Breast epithelium (tissue), 3 donors: ENCODE measurements at regions not wholly inside any gene's neighbourhood (a gene's known extent, or its start where the extent isn't known, plus 50 kb on each side); places are given as distances from the start of the nearest gene placed in this dataset.

Source experiments
- POLR2A ChIP-seq: fragments of 450-650 bp; IDR thresholded peaks from one replicate; pipeline ENCODE4 v1.6.1; 2016; ENCODE audit warnings: antibody characterized with exemption, mild to moderate bottlenecking, moderate library complexity
- POLR2AphosphoS5 ChIP-seq, 3 donors: sonication (generic); formaldehyde crosslinking; IDR thresholded peaks; one replicate each; pipeline ENCODE4 v1.6.1; 2017; ENCODE audit warnings: antibody characterized with exemption in 3 of 3
- TF ChIP-seq, protein P1 (sequence below), 3 donors: fragments of 450-650 bp; IDR thresholded peaks; one replicate each; pipeline ENCODE4 v1.5.1; 2016 to 2017; ENCODE audit warnings: antibody characterized with exemption in 3 of 3, mild to moderate bottlenecking in 3 of 3, moderate library complexity in 3 of 3

DNA sequence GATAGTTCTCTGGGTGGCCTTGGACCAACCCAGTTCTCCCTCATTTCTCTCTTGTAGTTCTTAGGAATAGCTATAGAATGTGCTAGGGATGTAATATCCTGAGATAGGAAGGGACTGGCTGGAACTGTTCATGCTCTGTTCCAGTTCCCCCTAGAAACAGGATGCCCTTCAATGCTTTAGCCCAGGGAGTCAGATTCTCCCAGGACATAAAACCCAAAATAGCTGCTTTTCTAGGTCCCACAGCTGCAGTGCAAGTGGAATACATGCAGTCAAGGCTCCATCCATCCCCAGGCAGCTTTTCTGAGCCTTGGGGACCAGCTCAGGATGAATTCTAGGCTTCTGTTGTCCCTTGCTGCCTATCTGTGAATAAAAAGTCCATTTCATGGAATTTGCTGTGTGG is 257.3 kb upstream of the CTAGE1 start:
- TF ChIP-seq, protein P1, sequence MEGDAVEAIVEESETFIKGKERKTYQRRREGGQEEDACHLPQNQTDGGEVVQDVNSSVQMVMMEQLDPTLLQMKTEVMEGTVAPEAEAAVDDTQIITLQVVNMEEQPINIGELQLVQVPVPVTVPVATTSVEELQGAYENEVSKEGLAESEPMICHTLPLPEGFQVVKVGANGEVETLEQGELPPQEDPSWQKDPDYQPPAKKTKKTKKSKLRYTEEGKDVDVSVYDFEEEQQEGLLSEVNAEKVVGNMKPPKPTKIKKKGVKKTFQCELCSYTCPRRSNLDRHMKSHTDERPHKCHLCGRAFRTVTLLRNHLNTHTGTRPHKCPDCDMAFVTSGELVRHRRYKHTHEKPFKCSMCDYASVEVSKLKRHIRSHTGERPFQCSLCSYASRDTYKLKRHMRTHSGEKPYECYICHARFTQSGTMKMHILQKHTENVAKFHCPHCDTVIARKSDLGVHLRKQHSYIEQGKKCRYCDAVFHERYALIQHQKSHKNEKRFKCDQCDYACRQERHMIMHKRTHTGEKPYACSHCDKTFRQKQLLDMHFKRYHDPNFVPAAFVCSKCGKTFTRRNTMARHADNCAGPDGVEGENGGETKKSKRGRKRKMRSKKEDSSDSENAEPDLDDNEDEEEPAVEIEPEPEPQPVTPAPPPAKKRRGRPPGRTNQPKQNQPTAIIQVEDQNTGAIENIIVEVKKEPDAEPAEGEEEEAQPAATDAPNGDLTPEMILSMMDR (IDR thresholded peaks at IDR 0.05), result no peak
- no peak for TF ChIP-seq POLR2AphosphoS5 (IDR thresholded peaks at IDR 0.05)
- TF ChIP-seq POLR2A, result no peak
